Limb (tissue), 2 donors: ENCODE measurements at regions not wholly inside any gene's neighbourhood (a gene's known extent, or its start where the extent isn't known, plus 50 kb on each side); places are given as distances from the start of the nearest gene placed in this dataset.
"Not testable (repeated sequence)": the region's sequence is repeated elsewhere in the genome, so short reads cannot be mapped to it uniquely, and the experiment has no call there.

ENCODE experiments used
- DNase-seq, 2 donors: peaks; one replicate each; pipeline ENCODE4 v3.0.0-alpha.2; 2016; ENCODE audit errors: extremely low spot score in 2 of 2

GRCh38 chr12:32010631-32011336 is 51.6 kb downstream of the RESF1 start:
- no peak for DNase-seq

- no peak for DNase-seq
Measured at GRCh38 chr12:32012249-32012785, 53.1 kb downstream of the RESF1 start.

- no peak for DNase-seq
Measured at GRCh38 chr12:32015036-32015435, 55.8 kb downstream of the RESF1 start.

GRCh38 chr12:32016680-32017482 is 57.7 kb downstream of the RESF1 start:
- DNase-seq: no peak

- no peak for DNase-seq
Measured at GRCh38 chr12:32021346-32021773, 62.1 kb downstream of the RESF1 start.

- not testable (repeated sequence) for DNase-seq
Measured at GRCh38 chr12:32022387-32022786, 63.2 kb downstream of the RESF1 start.

GRCh38 chr12:32023861-32024260 is 64.6 kb downstream of the RESF1 start:
- not testable (repeated sequence) for DNase-seq

GRCh38 chr12:32024884-32025592 is 65.8 kb downstream of the RESF1 start:
- DNase-seq: no peak

GRCh38 chr12:32025906-32026305 is 66.7 kb downstream of the RESF1 start:
- no peak for DNase-seq

GRCh38 chr12:32027684-32028365 is 68.6 kb downstream of the RESF1 start:
- DNase-seq: no peak

- DNase-seq: no peak
Measured at GRCh38 chr12:32030151-32030550, 70.9 kb downstream of the RESF1 start.

- no peak for DNase-seq
Measured at GRCh38 chr12:32030676-32031075, 71.5 kb downstream of the RESF1 start.

GRCh38 chr12:32031109-32031508 is 71.9 kb downstream of the RESF1 start:
- DNase-seq: no peak

- DNase-seq: peak in 1 of 2 donors; percentile 33
Measured at GRCh38 chr12:32032205-32032810, 73.1 kb downstream of the RESF1 start.

- no peak for DNase-seq
Measured at GRCh38 chr12:32033406-32033805, 73.2 kb upstream of the BICD1 start.

- DNase-seq: no peak
Measured at GRCh38 chr12:32034045-32034444, 72.6 kb upstream of the BICD1 start.

- DNase-seq: no peak
Measured at GRCh38 chr12:32036477-32037263, 70.0 kb upstream of the BICD1 start.

GRCh38 chr12:32039347-32039746 is 67.3 kb upstream of the BICD1 start:
- peak; percentile 54 to 61 for DNase-seq

- DNase-seq: no peak
Measured at GRCh38 chr12:32039917-32040575, 66.6 kb upstream of the BICD1 start.
